AG09319 (cell line): ENCODE measurements at regions not wholly inside any gene's neighbourhood (a gene's known extent, or its start where the extent isn't known, plus 50 kb on each side); places are given as distances from the start of the nearest gene placed in this dataset.
"Not testable (repeated sequence)": the region's sequence is repeated elsewhere in the genome, so short reads cannot be mapped to it uniquely, and the experiment has no call there.

Experiments
- DNase-seq: peaks from one replicate; pipeline ENCODE4 v3.0.0-alpha.2; 2010; ENCODE audit warnings: low read depth; ENCODE audit errors: extremely low read depth
- CTCF ChIP-seq: IDR thresholded peaks from 2 replicates; pipeline ENCODE4 v1.5.1; 2011; ENCODE audit warnings: low read depth, mild to moderate bottlenecking, inconsistent platforms, low read length, moderate library complexity

- peak; percentile 55 for DNase-seq
- no peak for TF ChIP-seq CTCF
These were observed 150.5 kb upstream of the DDIT4L start for GRCh38 chr4:100340512-100341485.

- DNase-seq = no peak
- no peak for TF ChIP-seq CTCF
These were observed 149.6 kb upstream of the DDIT4L start for GRCh38 chr4:100339870-100340269.

GRCh38 chr4:100333491-100333890 is 143.2 kb upstream of the DDIT4L start:
- DNase-seq = not testable (repeated sequence)

GRCh38 chr4:100317032-100317864 is 127.0 kb upstream of the DDIT4L start:
- DNase-seq = no peak
- no peak for TF ChIP-seq CTCF

- TF ChIP-seq CTCF = no peak
- no peak for DNase-seq
These were observed 123.8 kb upstream of the DDIT4L start for GRCh38 chr4:100314057-100314456.

- TF ChIP-seq CTCF = no peak
- DNase-seq = no peak
These were observed 122.5 kb upstream of the DDIT4L start for GRCh38 chr4:100312615-100313350.

- no peak for DNase-seq
These were observed 120.9 kb upstream of the DDIT4L start for GRCh38 chr4:100311181-100311580.

More at GRCh38 chr4:100311181-100311580, 120.9 kb upstream of the DDIT4L start:
- no peak; the same call in 1 of the 2 replicates for TF ChIP-seq CTCF
